GM23248 (cell line): ENCODE measurements at regions not wholly inside any gene's neighbourhood (a gene's known extent, or its start where the extent isn't known, plus 50 kb on each side); places are given as distances from the start of the nearest gene placed in this dataset.

ENCODE experiments used
- DNase-seq: peaks from one replicate; pipeline ENCODE4 v3.0.0-alpha.2; 2015
- H2AFZ ChIP-seq: fragments of 200-600 bp; sonication (generic); 2 replicates; pipeline ENCODE4 v1.6.1; 2016; ENCODE audit warnings: antibody characterized with exemption
- H3F3A ChIP-seq: fragments of 200-600 bp; sonication (generic); 2 replicates; pipeline ENCODE4 v1.6.1; 2016; ENCODE audit warnings: mild to moderate bottlenecking, antibody characterized with exemption, mixed run types; ENCODE audit not compliant: insufficient read depth
- H3K27ac ChIP-seq: fragments of 200-600 bp; sonication (generic); 2 replicates; pipeline ENCODE4 v1.5.1; 2016; ENCODE audit warnings: mild to moderate bottlenecking
- H3K27me3 ChIP-seq: fragments of 200-600 bp; sonication (generic); replicated peaks from 2 replicates; pipeline ENCODE4 v1.6.1; 2016; ENCODE audit warnings: mild to moderate bottlenecking; ENCODE audit not compliant: insufficient read depth
- H3K36me3 ChIP-seq: fragments of 200-600 bp; sonication (generic); 2 replicates; pipeline ENCODE4 v1.6.1; 2016; ENCODE audit warnings: low read depth, mild to moderate bottlenecking
- H3K4me1 ChIP-seq: fragments of 200-600 bp; sonication (generic); 2 replicates; pipeline ENCODE4 v1.6.1; 2016; ENCODE audit warnings: mild to moderate bottlenecking; ENCODE audit not compliant: insufficient read depth
- H3K4me2 ChIP-seq: fragments of 200-600 bp; sonication (generic); one replicate; pipeline ENCODE4 v1.6.1; 2016; ENCODE audit warnings: mild to moderate bottlenecking; ENCODE audit not compliant: unreplicated experiment
- H3K4me3 ChIP-seq: fragments of 200-600 bp; sonication (generic); 2 replicates; pipeline ENCODE4 v1.5.1; 2016; ENCODE audit warnings: mild to moderate bottlenecking
- H3K79me2 ChIP-seq: fragments of 200-600 bp; sonication (generic); 2 replicates; pipeline ENCODE4 v1.6.1; 2016; ENCODE audit warnings: mild to moderate bottlenecking; ENCODE audit not compliant: insufficient read depth
- H3K9ac ChIP-seq: fragments of 200-600 bp; sonication (generic); 2 replicates; pipeline ENCODE4 v1.6.1; 2016; ENCODE audit warnings: mild to moderate bottlenecking
- H3K9me2 ChIP-seq: fragments of 200-600 bp; sonication (generic); 2 replicates; pipeline ENCODE4 v1.6.1; 2016; ENCODE audit warnings: mixed run types, mild to moderate bottlenecking, moderate library complexity; ENCODE audit not compliant: insufficient read depth
- H3K9me3 ChIP-seq: fragments of 200-600 bp; sonication (generic); one replicate; pipeline ENCODE4 v1.6.1; 2017; ENCODE audit warnings: low read depth
- H4K20me1 ChIP-seq: fragments of 200-600 bp; sonication (generic); 2 replicates; pipeline ENCODE4 v1.6.0; 2016; ENCODE audit not compliant: insufficient read depth
- EZH2 ChIP-seq: fragments of 200-600 bp; sonication (generic); IDR thresholded peaks from 2 replicates; pipeline ENCODE4 v1.6.1; 2018; ENCODE audit warnings: antibody characterized with exemption, mild to moderate bottlenecking; ENCODE audit not compliant: insufficient read depth, poor library complexity, severe bottlenecking
- EZH2phosphoT487 ChIP-seq: fragments of 200-600 bp; sonication (generic); IDR thresholded peaks from 2 replicates; pipeline ENCODE4 v1.6.1; 2018; ENCODE audit warnings: antibody characterized with exemption, moderate library complexity, mild to moderate bottlenecking, low read depth; ENCODE audit not compliant: insufficient read depth
- WGBS, 2 experiments: methylation state at CpG; one replicate each; pipeline ENCODE4 v1.1.6; 2015 to 2017; ENCODE audit warnings: low lambda C conversion rate in 2 of 2, low coverage in 1 of 2; ENCODE audit errors: missing lambda C conversion rate in 2 of 2; 5-methylcytosine and 5-hydroxymethylcytosine counted together
- in situ Hi-C: fragments of 300-500 bp; cut with MboI; formaldehyde crosslinking; loops from 2 replicates; pipeline ENCODE4 v1.15.0; 2020

- Histone ChIP-seq H2AFZ (peak overlapping the region; percentile 17; the same call in 1 of the 2 replicates), H3K4me2 (no peak overlapping the region), H3K9ac (no peak overlapping the region), H3K9me2 (no peaks in the 10 kb centered on the region), H3K36me3 (no peaks in the 10 kb centered on the region), H3K27me3 (no peaks in the 10 kb centered on the region), H3K9me3 (no peaks in the 10 kb centered on the region), H3F3A (no peaks in the 10 kb centered on the region), H3K4me1 (no peaks in the 10 kb centered on the region), H4K20me1 (no peaks in the 10 kb centered on the region), H3K79me2 (no peaks in the 10 kb centered on the region), H3K4me3 (no peak overlapping the region), H3K27ac (no peak overlapping the region)
- no peak for DNase-seq
- TF ChIP-seq EZH2 (no peak), EZH2phosphoT487 (no peak)
- 51 to 52% methylated on average over 3 of the region's 3 CpGs for WGBS, 2 experiments
- in situ Hi-C loops = no loop called here
Measured at GRCh38 chr11:101748572-101749344, 165.0 kb upstream of the TRPC6 start.

GRCh38 chr11:101745756-101746155 lies 161.9 kb upstream of the TRPC6 start:
- Histone ChIP-seq H3K9me3 (no peaks in the 10 kb centered on the region), H3K4me1 (no peaks in the 10 kb centered on the region), H3K9me2 (no peaks in the 10 kb centered on the region), H4K20me1 (no peaks in the 10 kb centered on the region), H3K9ac (no peak overlapping the region), H3F3A (no peaks in the 10 kb centered on the region), H3K27ac (no peak overlapping the region), H2AFZ (no peak overlapping the region), H3K79me2 (no peaks in the 10 kb centered on the region), H3K4me3 (no peak overlapping the region), H3K4me2 (no peak overlapping the region), H3K36me3 (no peaks in the 10 kb centered on the region), H3K27me3 (no peaks in the 10 kb centered on the region)
- DNase-seq = no peak
- WGBS, 2 experiments = 47 to 65% methylated on average over 1 of the region's 1 CpG
- TF ChIP-seq EZH2phosphoT487 (no peak), EZH2 (no peak)
- in situ Hi-C loops = no loop called here

- Histone ChIP-seq H3K4me1 (no peaks in the 10 kb centered on the region), H3K4me3 (no peak overlapping the region), H2AFZ (no peak overlapping the region), H3K9me3 (no peaks in the 10 kb centered on the region), H3K36me3 (no peaks in the 10 kb centered on the region), H3K79me2 (no peaks in the 10 kb centered on the region), H3K27ac (no peak overlapping the region), H3K27me3 (no peaks in the 10 kb centered on the region), H3K9me2 (no peaks in the 10 kb centered on the region), H4K20me1 (no peaks in the 10 kb centered on the region), H3K9ac (no peak overlapping the region), H3K4me2 (no peak overlapping the region), H3F3A (no peaks in the 10 kb centered on the region)
- in situ Hi-C loops = no loop called here
- TF ChIP-seq EZH2 (no peak), EZH2phosphoT487 (no peak)
- DNase-seq = no peak
Measured at GRCh38 chr11:101743828-101744227, 160.0 kb upstream of the TRPC6 start.

GRCh38 chr11:101741479-101742175 lies 157.8 kb upstream of the TRPC6 start:
- Histone ChIP-seq H3K9me2 (no peaks in the 10 kb centered on the region), H3K36me3 (no peaks in the 10 kb centered on the region), H3K4me3 (no peak overlapping the region), H3K79me2 (no peaks in the 10 kb centered on the region), H4K20me1 (no peaks in the 10 kb centered on the region), H3K27ac (no peak overlapping the region), H3K9ac (no peak overlapping the region), H3F3A (no peaks in the 10 kb centered on the region), H3K4me2 (no peak overlapping the region), H2AFZ (no peak overlapping the region), H3K9me3 (no peaks in the 10 kb centered on the region), H3K27me3 (no peaks in the 10 kb centered on the region), H3K4me1 (no peaks in the 10 kb centered on the region)
- DNase-seq = no peak
- in situ Hi-C loops = no loop called here
- TF ChIP-seq EZH2 (no peak), EZH2phosphoT487 (no peak)
- 53 to 54% methylated on average over 6 of the region's 6 CpGs for WGBS, 2 experiments
